GM10266 (cell line): ENCODE measurements at regions not wholly inside any gene's neighbourhood (a gene's known extent, or its start where the extent isn't known, plus 50 kb on each side); places are given as distances from the start of the nearest gene placed in this dataset.

Experiments
- DNase-seq: peaks from one replicate; pipeline ENCODE4 v3.0.0; 2012; ENCODE audit errors: extremely low spot score
- TF ChIP-seq, protein P1 (sequence below): IDR thresholded peaks from 2 replicates; pipeline ENCODE4 v1.5.1; 2012; ENCODE audit warnings: mild to moderate bottlenecking, low read depth; ENCODE audit not compliant: control insufficient read depth, insufficient read depth; ENCODE audit errors: missing control alignments

DNA sequence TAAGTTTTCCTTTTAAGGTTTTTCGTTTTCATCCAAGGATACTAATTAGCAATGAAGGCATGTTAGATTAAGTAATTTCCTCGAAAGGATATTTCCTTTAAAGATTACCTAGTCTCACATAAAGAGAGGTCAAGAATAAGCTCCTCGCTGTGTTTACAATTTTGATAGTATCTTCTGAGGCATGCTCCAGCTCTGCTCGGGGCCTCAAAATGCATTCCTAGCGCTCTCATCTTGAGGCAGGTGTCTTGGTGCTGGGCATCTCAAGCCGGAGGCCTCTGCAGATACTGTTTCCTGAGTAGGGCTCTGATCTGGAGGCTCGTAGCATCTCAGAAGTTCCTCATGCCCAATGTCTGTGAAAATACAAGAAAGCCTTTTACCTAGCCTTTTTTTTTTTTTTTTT, 128.6 kb upstream of the SNX19 start:
- TF ChIP-seq, protein P1, sequence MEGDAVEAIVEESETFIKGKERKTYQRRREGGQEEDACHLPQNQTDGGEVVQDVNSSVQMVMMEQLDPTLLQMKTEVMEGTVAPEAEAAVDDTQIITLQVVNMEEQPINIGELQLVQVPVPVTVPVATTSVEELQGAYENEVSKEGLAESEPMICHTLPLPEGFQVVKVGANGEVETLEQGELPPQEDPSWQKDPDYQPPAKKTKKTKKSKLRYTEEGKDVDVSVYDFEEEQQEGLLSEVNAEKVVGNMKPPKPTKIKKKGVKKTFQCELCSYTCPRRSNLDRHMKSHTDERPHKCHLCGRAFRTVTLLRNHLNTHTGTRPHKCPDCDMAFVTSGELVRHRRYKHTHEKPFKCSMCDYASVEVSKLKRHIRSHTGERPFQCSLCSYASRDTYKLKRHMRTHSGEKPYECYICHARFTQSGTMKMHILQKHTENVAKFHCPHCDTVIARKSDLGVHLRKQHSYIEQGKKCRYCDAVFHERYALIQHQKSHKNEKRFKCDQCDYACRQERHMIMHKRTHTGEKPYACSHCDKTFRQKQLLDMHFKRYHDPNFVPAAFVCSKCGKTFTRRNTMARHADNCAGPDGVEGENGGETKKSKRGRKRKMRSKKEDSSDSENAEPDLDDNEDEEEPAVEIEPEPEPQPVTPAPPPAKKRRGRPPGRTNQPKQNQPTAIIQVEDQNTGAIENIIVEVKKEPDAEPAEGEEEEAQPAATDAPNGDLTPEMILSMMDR = no peak
- no peak for DNase-seq

DNA sequence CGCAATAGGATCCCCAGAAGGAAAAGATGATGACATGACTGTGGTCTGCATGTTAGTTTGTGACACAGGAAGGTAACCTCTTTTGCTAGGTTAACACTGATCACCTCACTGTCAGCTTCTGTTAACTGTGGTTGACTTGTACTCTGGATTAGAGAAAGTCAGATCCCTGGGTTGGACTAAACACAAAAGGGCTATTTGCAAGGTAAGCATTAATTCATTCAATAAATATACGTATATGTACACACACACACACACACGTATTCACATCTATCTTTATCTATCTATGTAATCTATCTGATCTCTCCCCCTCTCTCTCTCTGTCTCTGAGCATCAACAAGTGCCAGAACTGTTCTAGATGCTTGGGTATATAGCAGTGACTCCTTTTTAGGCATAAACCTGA, 136.1 kb upstream of the SNX19 start:
- TF ChIP-seq, protein P1 = no peak
- DNase-seq = no peak

DNA sequence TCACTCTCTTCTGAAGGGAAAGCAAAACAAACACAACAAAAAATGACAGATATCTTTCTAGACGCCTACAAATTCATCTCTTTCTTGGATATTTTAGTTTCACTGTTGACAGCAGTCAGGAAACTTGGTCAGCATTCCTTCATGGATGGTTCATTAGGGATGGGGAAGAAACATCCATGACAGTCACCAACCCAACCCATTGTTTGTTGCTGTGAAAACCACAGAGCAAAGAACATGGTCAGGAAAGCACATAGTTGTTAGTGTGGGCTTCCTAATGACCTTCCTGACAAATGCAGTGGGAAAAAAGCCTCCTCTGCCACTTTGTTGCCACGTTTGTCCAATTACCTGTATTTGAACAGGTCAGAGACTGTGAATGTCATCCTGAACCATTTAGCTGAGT, 139.8 kb upstream of the SNX19 start:
- no peak for DNase-seq
- TF ChIP-seq, protein P1 = no peak

DNA sequence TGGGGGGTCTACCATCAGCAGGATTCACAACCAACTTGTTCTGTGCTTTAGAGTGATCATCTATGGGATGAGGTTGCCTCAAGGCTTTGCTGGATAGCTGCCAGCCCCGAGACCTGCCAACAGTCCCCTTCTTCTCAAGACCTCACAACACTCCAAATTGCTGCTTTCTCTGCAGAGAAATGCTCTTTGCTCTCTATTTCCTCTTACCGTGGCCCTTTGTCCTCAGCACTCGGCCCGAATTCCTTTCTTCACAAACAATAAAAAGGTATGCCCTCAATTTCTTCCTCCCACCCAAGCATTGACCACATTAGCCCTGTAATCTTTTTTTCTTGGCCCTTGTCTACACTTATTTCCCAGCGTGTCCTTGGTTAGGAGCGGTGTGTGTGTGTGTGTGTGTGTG, 147.4 kb upstream of the SNX19 start:
- TF ChIP-seq, protein P1 = no peak
- DNase-seq = no peak

DNA sequence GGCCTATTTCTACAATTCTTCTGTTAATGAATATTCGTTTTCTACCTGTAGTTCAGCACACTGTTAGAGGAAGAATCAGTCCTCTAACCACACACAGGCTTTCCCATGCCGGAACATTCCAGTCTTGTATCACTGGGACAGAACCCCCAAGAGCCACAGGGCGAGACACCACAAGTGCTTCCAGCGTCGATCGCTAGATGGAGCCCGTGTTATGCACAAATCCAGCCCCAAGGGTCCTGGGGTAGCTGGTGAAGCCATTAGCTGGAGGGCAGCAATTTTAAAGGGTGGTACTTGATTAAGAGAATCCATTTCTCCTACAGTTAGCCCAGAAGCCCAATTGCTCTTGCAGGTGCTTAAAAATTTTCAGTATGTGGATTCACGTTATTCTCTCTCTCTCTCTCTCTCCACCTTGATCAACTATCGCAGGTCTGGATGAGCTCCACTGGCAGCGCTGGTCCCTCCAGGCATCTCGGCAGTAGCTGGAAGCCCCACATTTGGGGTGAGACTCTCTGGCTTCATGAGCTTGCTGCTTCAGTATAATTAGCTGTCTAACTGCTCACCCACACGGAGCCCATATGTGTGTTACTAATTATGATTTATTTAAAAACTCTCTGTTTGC, 148.2 kb upstream of the SNX19 start:
- TF ChIP-seq, protein P1 = peak; percentile 88

DNA sequence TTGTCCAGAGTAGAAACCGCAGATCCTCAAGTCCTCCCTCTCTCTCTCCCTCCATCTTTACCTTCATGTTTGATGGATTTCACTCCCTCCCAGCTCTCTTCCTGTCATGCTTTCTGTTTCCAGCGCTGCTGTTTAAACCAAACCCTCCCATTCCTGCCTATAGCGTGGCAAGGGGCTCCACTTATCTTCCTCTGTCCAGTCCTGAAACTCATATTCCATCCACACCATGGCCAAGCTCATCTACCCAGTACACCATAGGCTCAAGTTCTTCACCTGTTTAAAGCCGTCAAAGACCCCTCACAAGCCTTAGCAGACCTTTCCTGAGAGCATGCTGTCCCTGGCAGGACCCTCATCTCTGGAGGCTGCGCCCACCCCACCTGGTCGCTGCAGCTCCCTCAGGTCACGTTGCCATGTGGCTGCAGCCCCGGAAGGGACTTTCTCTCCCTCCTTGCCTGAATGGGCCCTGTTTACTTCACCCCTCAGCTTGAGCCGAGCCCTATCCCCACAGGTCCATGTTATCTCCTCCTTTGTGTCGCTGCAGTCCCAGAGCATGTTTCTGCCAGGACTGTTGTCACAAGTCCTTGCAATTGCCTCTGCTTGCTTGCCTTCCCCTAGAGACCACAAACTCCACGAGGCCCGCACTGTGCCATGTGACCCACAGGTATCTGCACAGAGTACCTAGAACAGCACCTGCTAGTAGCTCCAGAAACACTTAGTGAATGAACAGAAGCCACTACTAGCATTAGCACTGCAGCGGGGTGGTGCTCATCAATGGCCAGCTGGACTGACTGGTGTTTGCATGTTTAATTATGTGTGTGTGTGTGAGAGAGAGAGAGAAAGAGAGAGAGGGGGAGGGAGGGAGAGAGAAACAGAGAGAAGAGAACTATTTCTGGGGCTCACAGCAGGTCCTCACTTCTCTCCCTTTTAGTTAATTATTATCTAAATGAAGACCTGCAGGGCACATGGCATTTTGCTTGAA, 149.4 kb upstream of the SNX19 start:
- no peak for DNase-seq
- TF ChIP-seq, protein P1 = no peak

More for the DNA sequence above, 148.2 kb upstream of the SNX19 start:
- DNase-seq = peak; percentile 73

DNA sequence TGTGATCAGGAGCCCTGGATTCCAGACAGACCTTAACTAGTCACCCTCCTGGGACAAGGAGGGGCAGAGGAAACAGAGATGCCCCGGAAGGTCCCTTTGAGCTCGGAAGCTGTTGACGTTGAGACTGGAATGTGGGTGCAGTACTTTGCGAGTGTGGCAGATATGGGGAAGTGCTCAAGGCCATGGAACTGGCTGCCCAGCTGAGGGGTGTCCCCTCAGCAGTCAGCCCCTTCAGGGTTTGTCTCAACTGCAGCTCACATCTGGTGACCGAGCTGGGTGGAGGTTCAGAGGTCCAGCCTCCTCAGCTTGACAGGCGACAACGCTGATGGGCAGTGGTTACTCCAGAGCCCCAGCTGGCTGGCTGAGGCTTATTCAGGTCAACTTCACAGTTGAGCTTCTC, 150.3 kb upstream of the SNX19 start:
- TF ChIP-seq, protein P1 = no peak
- no peak for DNase-seq
